HL-60 (cell line): ENCODE measurements at regions not wholly inside any gene's neighbourhood (a gene's known extent, or its start where the extent isn't known, plus 50 kb on each side); places are given as distances from the start of the nearest gene placed in this dataset.

Experiments used
- GABPA ChIP-seq: IDR thresholded peaks from 2 replicates; pipeline ENCODE4 v1.6.1; 2012; ENCODE audit warnings: low read depth
- POLR2AphosphoS5 ChIP-seq: IDR thresholded peaks from 2 replicates; pipeline ENCODE4 v1.6.1; 2012; ENCODE audit warnings: low read depth
- TF ChIP-seq, protein P1 (sequence below): IDR thresholded peaks from one replicate; pipeline ENCODE4 v1.5.1; 2011; ENCODE audit warnings: low read length, control low read depth, inconsistent platforms; ENCODE audit not compliant: insufficient read depth

- TF ChIP-seq POLR2AphosphoS5 (no peak), GABPA (no peak)
- TF ChIP-seq, protein P1, sequence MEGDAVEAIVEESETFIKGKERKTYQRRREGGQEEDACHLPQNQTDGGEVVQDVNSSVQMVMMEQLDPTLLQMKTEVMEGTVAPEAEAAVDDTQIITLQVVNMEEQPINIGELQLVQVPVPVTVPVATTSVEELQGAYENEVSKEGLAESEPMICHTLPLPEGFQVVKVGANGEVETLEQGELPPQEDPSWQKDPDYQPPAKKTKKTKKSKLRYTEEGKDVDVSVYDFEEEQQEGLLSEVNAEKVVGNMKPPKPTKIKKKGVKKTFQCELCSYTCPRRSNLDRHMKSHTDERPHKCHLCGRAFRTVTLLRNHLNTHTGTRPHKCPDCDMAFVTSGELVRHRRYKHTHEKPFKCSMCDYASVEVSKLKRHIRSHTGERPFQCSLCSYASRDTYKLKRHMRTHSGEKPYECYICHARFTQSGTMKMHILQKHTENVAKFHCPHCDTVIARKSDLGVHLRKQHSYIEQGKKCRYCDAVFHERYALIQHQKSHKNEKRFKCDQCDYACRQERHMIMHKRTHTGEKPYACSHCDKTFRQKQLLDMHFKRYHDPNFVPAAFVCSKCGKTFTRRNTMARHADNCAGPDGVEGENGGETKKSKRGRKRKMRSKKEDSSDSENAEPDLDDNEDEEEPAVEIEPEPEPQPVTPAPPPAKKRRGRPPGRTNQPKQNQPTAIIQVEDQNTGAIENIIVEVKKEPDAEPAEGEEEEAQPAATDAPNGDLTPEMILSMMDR = no peak
These were observed 64.3 kb upstream of the PPARA start for GRCh38 chr22:46085828-46086576.
